Prostate gland (tissue), 2 donors: ENCODE measurements at regions not wholly inside any gene's neighbourhood (a gene's known extent, or its start where the extent isn't known, plus 50 kb on each side); places are given as distances from the start of the nearest gene placed in this dataset.

ENCODE experiments used
- POLR2AphosphoS5 ChIP-seq: sonication (generic); formaldehyde crosslinking; IDR thresholded peaks from one replicate; pipeline ENCODE4 v1.6.1; 2017; ENCODE audit warnings: antibody characterized with exemption
- TF ChIP-seq, protein P1 (sequence below), 4 experiments: fragments of 200-600 bp in 2 of 4; fragments of 450-650 bp in 2 of 4; sonication (generic) in 2 of 4; IDR thresholded peaks; 1 replicate in 3 of 4; 2 replicates in 1 of 4; pipeline ENCODE4 v1.5.1; 2016 to 2019; ENCODE audit warnings: antibody characterized with exemption in 4 of 4, mild to moderate bottlenecking in 2 of 4, moderate library complexity in 2 of 4

DNA sequence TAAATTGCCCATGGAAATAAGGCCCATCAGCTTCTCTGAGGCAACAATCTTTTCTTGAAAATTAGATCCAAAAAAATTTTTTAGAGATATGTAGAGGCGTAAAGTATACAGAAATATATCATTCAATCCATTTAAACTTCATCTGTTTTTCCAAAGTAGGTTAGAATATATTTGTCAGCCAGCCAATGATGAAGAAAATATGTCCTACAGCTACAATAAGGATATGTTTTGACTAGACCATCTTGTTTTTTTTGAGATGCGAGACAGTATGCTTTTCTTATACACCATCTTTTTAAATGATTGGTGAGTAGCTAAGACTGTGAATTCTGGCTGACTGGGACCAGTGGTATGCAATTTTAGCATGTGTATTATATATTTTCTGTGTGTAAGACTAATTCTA, 630.4 kb upstream of the CNTN5 start:
- TF ChIP-seq, protein P1, sequence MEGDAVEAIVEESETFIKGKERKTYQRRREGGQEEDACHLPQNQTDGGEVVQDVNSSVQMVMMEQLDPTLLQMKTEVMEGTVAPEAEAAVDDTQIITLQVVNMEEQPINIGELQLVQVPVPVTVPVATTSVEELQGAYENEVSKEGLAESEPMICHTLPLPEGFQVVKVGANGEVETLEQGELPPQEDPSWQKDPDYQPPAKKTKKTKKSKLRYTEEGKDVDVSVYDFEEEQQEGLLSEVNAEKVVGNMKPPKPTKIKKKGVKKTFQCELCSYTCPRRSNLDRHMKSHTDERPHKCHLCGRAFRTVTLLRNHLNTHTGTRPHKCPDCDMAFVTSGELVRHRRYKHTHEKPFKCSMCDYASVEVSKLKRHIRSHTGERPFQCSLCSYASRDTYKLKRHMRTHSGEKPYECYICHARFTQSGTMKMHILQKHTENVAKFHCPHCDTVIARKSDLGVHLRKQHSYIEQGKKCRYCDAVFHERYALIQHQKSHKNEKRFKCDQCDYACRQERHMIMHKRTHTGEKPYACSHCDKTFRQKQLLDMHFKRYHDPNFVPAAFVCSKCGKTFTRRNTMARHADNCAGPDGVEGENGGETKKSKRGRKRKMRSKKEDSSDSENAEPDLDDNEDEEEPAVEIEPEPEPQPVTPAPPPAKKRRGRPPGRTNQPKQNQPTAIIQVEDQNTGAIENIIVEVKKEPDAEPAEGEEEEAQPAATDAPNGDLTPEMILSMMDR (IDR thresholded peaks at IDR 0.05), result no peak
- TF ChIP-seq POLR2AphosphoS5, result no peak
